ENCODE measurements at regions not wholly inside any gene's neighbourhood (a gene's known extent, or its start where the extent isn't known, plus 50 kb on each side); places are given as distances from the start of the nearest gene placed in this dataset.

- no peak for DNase-seq
- Histone ChIP-seq H3K4me1 (ENCODE audit: control insufficient read depth, insufficient read depth, low read length, poor library complexity, severe bottlenecking) (no peaks in the 10 kb centered on the region), H3K4me3 (ENCODE audit: insufficient read depth, low read depth, low read length, poor library complexity, severe bottlenecking) (no peak overlapping the region), H3K27me3 (replicated peaks; ENCODE audit: control insufficient read depth, insufficient read depth, low read length, poor library complexity, severe bottlenecking) (no peaks in the 10 kb centered on the region), H3K27ac (ENCODE audit: insufficient read depth, low read length, poor library complexity, severe bottlenecking) (no peak overlapping the region), H3K9me3 (ENCODE audit: control insufficient read depth, low read length) (no peaks in the 10 kb centered on the region), H3K36me3 (ENCODE audit: control insufficient read depth, insufficient read depth, low read length) (no peaks in the 10 kb centered on the region)
Observed at GRCh38 chr12:111192647-111193046, 176.2 kb downstream of the PHETA1 start.

GRCh38 chr12:111190741-111191526 lies 178.0 kb downstream of the PHETA1 start:
- Histone ChIP-seq H3K4me1 (ENCODE audit: control insufficient read depth, insufficient read depth, low read length, poor library complexity, severe bottlenecking) (no peaks in the 10 kb centered on the region), H3K36me3 (ENCODE audit: control insufficient read depth, insufficient read depth, low read length) (no peaks in the 10 kb centered on the region), H3K27ac (ENCODE audit: insufficient read depth, low read length, poor library complexity, severe bottlenecking) (no peak overlapping the region), H3K4me3 (ENCODE audit: insufficient read depth, low read depth, low read length, poor library complexity, severe bottlenecking) (no peak overlapping the region), H3K9me3 (ENCODE audit: control insufficient read depth, low read length) (no peaks in the 10 kb centered on the region), H3K27me3 (replicated peaks; ENCODE audit: control insufficient read depth, insufficient read depth, low read length, poor library complexity, severe bottlenecking) (no peaks in the 10 kb centered on the region)
- no peak for DNase-seq

GRCh38 chr12:111189792-111190191 lies 179.1 kb downstream of the PHETA1 start:
- H3K4me1 ChIP-seq (ENCODE audit: control insufficient read depth, insufficient read depth, low read length, poor library complexity, severe bottlenecking), result no peaks in the 10 kb centered on the region
- no peaks in the 10 kb centered on the region for H3K36me3 ChIP-seq (ENCODE audit: control insufficient read depth, insufficient read depth, low read length)
- no peak for DNase-seq
- no peak overlapping the region for H3K4me3 ChIP-seq (ENCODE audit: insufficient read depth, low read depth, low read length, poor library complexity, severe bottlenecking)
- H3K27me3 ChIP-seq (replicated peaks; ENCODE audit: control insufficient read depth, insufficient read depth, low read length, poor library complexity, severe bottlenecking), result no peaks in the 10 kb centered on the region
- H3K9me3 ChIP-seq (ENCODE audit: control insufficient read depth, low read length), result no peaks in the 10 kb centered on the region
- no peak overlapping the region for H3K27ac ChIP-seq (ENCODE audit: insufficient read depth, low read length, poor library complexity, severe bottlenecking)

GRCh38 chr12:111188436-111188835 lies 180.5 kb downstream of the PHETA1 start:
- Histone ChIP-seq H3K27ac (ENCODE audit: insufficient read depth, low read length, poor library complexity, severe bottlenecking) (no peak overlapping the region), H3K36me3 (ENCODE audit: control insufficient read depth, insufficient read depth, low read length) (no peaks in the 10 kb centered on the region), H3K4me1 (ENCODE audit: control insufficient read depth, insufficient read depth, low read length, poor library complexity, severe bottlenecking) (no peaks in the 10 kb centered on the region), H3K27me3 (replicated peaks; ENCODE audit: control insufficient read depth, insufficient read depth, low read length, poor library complexity, severe bottlenecking) (no peaks in the 10 kb centered on the region), H3K9me3 (ENCODE audit: control insufficient read depth, low read length) (no peaks in the 10 kb centered on the region), H3K4me3 (ENCODE audit: insufficient read depth, low read depth, low read length, poor library complexity, severe bottlenecking) (no peak overlapping the region)
- no peak for DNase-seq

GRCh38 chr12:111186347-111186746 lies 182.5 kb downstream of the PHETA1 start:
- H3K27ac ChIP-seq (ENCODE audit: insufficient read depth, low read length, poor library complexity, severe bottlenecking), result no peak overlapping the region

GRCh38 chr12:111185889-111186227 lies 183.0 kb downstream of the PHETA1 start:
- no peaks in the 10 kb centered on the region for H3K36me3 ChIP-seq (ENCODE audit: control insufficient read depth, insufficient read depth, low read length)
- no peaks in the 10 kb centered on the region for H3K4me1 ChIP-seq (ENCODE audit: control insufficient read depth, insufficient read depth, low read length, poor library complexity, severe bottlenecking)
- no peaks in the 10 kb centered on the region for H3K27me3 ChIP-seq (replicated peaks; ENCODE audit: control insufficient read depth, insufficient read depth, low read length, poor library complexity, severe bottlenecking)
- DNase-seq, result no peak
- no peaks in the 10 kb centered on the region for H3K9me3 ChIP-seq (ENCODE audit: control insufficient read depth, low read length)
- H3K4me3 ChIP-seq (ENCODE audit: insufficient read depth, low read depth, low read length, poor library complexity, severe bottlenecking), result no peak overlapping the region
- no peak overlapping the region for H3K27ac ChIP-seq (ENCODE audit: insufficient read depth, low read length, poor library complexity, severe bottlenecking)

More at GRCh38 chr12:111186347-111186746, 182.5 kb downstream of the PHETA1 start:
- Histone ChIP-seq H3K4me3 (ENCODE audit: insufficient read depth, low read depth, low read length, poor library complexity, severe bottlenecking) (no peak overlapping the region), H3K36me3 (ENCODE audit: control insufficient read depth, insufficient read depth, low read length) (no peaks in the 10 kb centered on the region), H3K9me3 (ENCODE audit: control insufficient read depth, low read length) (no peaks in the 10 kb centered on the region), H3K4me1 (ENCODE audit: control insufficient read depth, insufficient read depth, low read length, poor library complexity, severe bottlenecking) (no peaks in the 10 kb centered on the region), H3K27me3 (replicated peaks; ENCODE audit: control insufficient read depth, insufficient read depth, low read length, poor library complexity, severe bottlenecking) (no peaks in the 10 kb centered on the region)
- DNase-seq, result no peak

GRCh38 chr12:111185206-111185888 lies 183.5 kb downstream of the PHETA1 start:
- Histone ChIP-seq H3K36me3 (ENCODE audit: control insufficient read depth, insufficient read depth, low read length) (no peaks in the 10 kb centered on the region), H3K4me1 (ENCODE audit: control insufficient read depth, insufficient read depth, low read length, poor library complexity, severe bottlenecking) (no peaks in the 10 kb centered on the region), H3K27me3 (replicated peaks; ENCODE audit: control insufficient read depth, insufficient read depth, low read length, poor library complexity, severe bottlenecking) (no peaks in the 10 kb centered on the region), H3K4me3 (ENCODE audit: insufficient read depth, low read depth, low read length, poor library complexity, severe bottlenecking) (no peak overlapping the region), H3K27ac (ENCODE audit: insufficient read depth, low read length, poor library complexity, severe bottlenecking) (no peak overlapping the region), H3K9me3 (ENCODE audit: control insufficient read depth, low read length) (no peaks in the 10 kb centered on the region)
- DNase-seq, result no peak

- no peaks in the 10 kb centered on the region for H3K27me3 ChIP-seq (replicated peaks; ENCODE audit: control insufficient read depth, insufficient read depth, low read length, poor library complexity, severe bottlenecking)
Observed at GRCh38 chr12:111184161-111184560, 184.7 kb downstream of the PHETA1 start.

GRCh38 chr12:111183094-111183493 lies 185.8 kb downstream of the PHETA1 start:
- no peak overlapping the region for H3K27ac ChIP-seq (ENCODE audit: insufficient read depth, low read length, poor library complexity, severe bottlenecking)
- no peaks in the 10 kb centered on the region for H3K9me3 ChIP-seq (ENCODE audit: control insufficient read depth, low read length)
- H3K4me3 ChIP-seq (ENCODE audit: insufficient read depth, low read depth, low read length, poor library complexity, severe bottlenecking), result no peak overlapping the region
- no peaks in the 10 kb centered on the region for H3K36me3 ChIP-seq (ENCODE audit: control insufficient read depth, insufficient read depth, low read length)
- no peak for DNase-seq
- no peaks in the 10 kb centered on the region for H3K4me1 ChIP-seq (ENCODE audit: control insufficient read depth, insufficient read depth, low read length, poor library complexity, severe bottlenecking)
- H3K27me3 ChIP-seq (replicated peaks; ENCODE audit: control insufficient read depth, insufficient read depth, low read length, poor library complexity, severe bottlenecking), result no peaks in the 10 kb centered on the region

More at GRCh38 chr12:111184161-111184560, 184.7 kb downstream of the PHETA1 start:
- H3K27ac ChIP-seq (ENCODE audit: insufficient read depth, low read length, poor library complexity, severe bottlenecking), result no peak overlapping the region
- H3K4me3 ChIP-seq (ENCODE audit: insufficient read depth, low read depth, low read length, poor library complexity, severe bottlenecking), result no peak overlapping the region
- no peaks in the 10 kb centered on the region for H3K9me3 ChIP-seq (ENCODE audit: control insufficient read depth, low read length)
- DNase-seq, result no peak
- no peaks in the 10 kb centered on the region for H3K36me3 ChIP-seq (ENCODE audit: control insufficient read depth, insufficient read depth, low read length)
- H3K4me1 ChIP-seq (ENCODE audit: control insufficient read depth, insufficient read depth, low read length, poor library complexity, severe bottlenecking), result no peaks in the 10 kb centered on the region

- Histone ChIP-seq H3K27ac (ENCODE audit: insufficient read depth, low read length, poor library complexity, severe bottlenecking) (no peak overlapping the region), H3K4me3 (ENCODE audit: insufficient read depth, low read depth, low read length, poor library complexity, severe bottlenecking) (no peak overlapping the region), H3K4me1 (ENCODE audit: control insufficient read depth, insufficient read depth, low read length, poor library complexity, severe bottlenecking) (no peaks in the 10 kb centered on the region), H3K9me3 (ENCODE audit: control insufficient read depth, low read length) (no peaks in the 10 kb centered on the region), H3K27me3 (replicated peaks; ENCODE audit: control insufficient read depth, insufficient read depth, low read length, poor library complexity, severe bottlenecking) (no peaks in the 10 kb centered on the region), H3K36me3 (ENCODE audit: control insufficient read depth, insufficient read depth, low read length) (no peaks in the 10 kb centered on the region)
- no peak for DNase-seq
Observed at GRCh38 chr12:111182382-111182781, 186.5 kb downstream of the PHETA1 start.
